Psoas muscle (tissue), 7 donors: ENCODE measurements at regions not wholly inside any gene's neighbourhood (a gene's known extent, or its start where the extent isn't known, plus 50 kb on each side); places are given as distances from the start of the nearest gene placed in this dataset.

Experiments
- ATAC-seq, 4 donors: fragments of 200-7000 bp; cut with Tn5 transposase; one replicate each; pipeline ENCODE4 v1.9.1; 2020; ENCODE audit warnings: moderate library complexity in 3 of 4, mild to moderate bottlenecking in 2 of 4
- DNase-seq, 2 donors: peaks; one replicate each; pipeline ENCODE4 v3.0.0-alpha.2; 2020
- H3K27ac ChIP-seq: fragments of 200-600 bp; one replicate; pipeline ENCODE4 v1.8.0; 2022
- H3K27me3 ChIP-seq, 3 donors: fragments of 200-600 bp in 1 of 3; one replicate each; pipeline versions ENCODE4 v1.6.1 to v1.8.0; 2013 to 2022; ENCODE audit warnings: low read length in 2 of 3, mild to moderate bottlenecking in 2 of 3, moderate library complexity in 1 of 3; ENCODE audit not compliant: insufficient read depth in 3 of 3
- H3K36me3 ChIP-seq, 2 donors: fragments of 200-600 bp in 1 of 2; one replicate each; pipeline versions ENCODE4 v1.6.1 to v1.8.0; 2013 to 2022; ENCODE audit warnings: low read depth in 1 of 2, mild to moderate bottlenecking in 1 of 2, moderate library complexity in 1 of 2; ENCODE audit not compliant: insufficient read depth in 1 of 2
- H3K4me1 ChIP-seq: fragments of 200-600 bp; one replicate; pipeline ENCODE4 v1.8.0; 2022
- H3K4me3 ChIP-seq: fragments of 200-600 bp; one replicate; pipeline ENCODE4 v1.8.0; 2022; ENCODE audit warnings: mild to moderate bottlenecking
- H3K9me3 ChIP-seq: fragments of 200-600 bp; one replicate; pipeline ENCODE4 v1.8.0; 2022
- CTCF ChIP-seq: fragments of 200-600 bp; IDR thresholded peaks from one replicate; pipeline ENCODE4 v1.8.0; 2022; ENCODE audit warnings: antibody characterized with exemption
- WGBS, 3 donors: extraction: QIAGEN DNeasy Blood & Tissue Kit; methylation state at CpG; one replicate each; pipeline versions ENCODE4 v1.1.6 to v1.1.7; 2013; 5-methylcytosine and 5-hydroxymethylcytosine counted together
- intact Hi-C, 2 donors: fragments of 100-400 bp; cut with DNase I; formaldehyde crosslinking; loops; one replicate each; pipeline versions ENCODE4 v1.11.0 to v1.14.2; 2022
- donor health status: healthy with polysubstance abuse.
- donor health status: DM: no; HTN: no; CAD: no; lungs with moderate emphysema.
- donor health status: Bipolar disorder and iron deficiency.
- donor health status: healthy.
- donor health status: DM: yes; HTN: yes; CAD: no.
- donor health status: DM: no; HTN: no; CAD: no.
- donor health status: DM: yes; HTN: yes; CAD: no.

GRCh38 chr5:169390265-169390664 lies 89.3 kb upstream of the SLIT3 start:
- H3K36me3 ChIP-seq = no peaks in the 10 kb centered on the region
- H3K27ac ChIP-seq = no peak overlapping the region
- H3K9me3 ChIP-seq = no peaks in the 10 kb centered on the region
- ATAC-seq (no peak), DNase-seq (no peak)
- no peaks in the 10 kb centered on the region for H3K27me3 ChIP-seq
- H3K4me1 ChIP-seq = no peaks in the 10 kb centered on the region
- no peak overlapping the region for H3K4me3 ChIP-seq
- intact Hi-C loops = no loop called here
- TF ChIP-seq CTCF = no peak

- H3K27ac ChIP-seq = no peak overlapping the region
- no peaks in the 10 kb centered on the region for H3K36me3 ChIP-seq
- no peak overlapping the region for H3K4me3 ChIP-seq
- H3K4me1 ChIP-seq = no peaks in the 10 kb centered on the region
- WGBS, 3 donors = 88 to 91% (median 89%) methylated on average over 6 of the region's 6 CpGs
- ATAC-seq = no peak
- intact Hi-C loops = no loop called here
- no peak for TF ChIP-seq CTCF
- H3K9me3 ChIP-seq = no peaks in the 10 kb centered on the region
- H3K27me3 ChIP-seq = no peaks in the 10 kb centered on the region
- DNase-seq = no peak
Measured at GRCh38 chr5:169389318-169389717, 88.4 kb upstream of the SLIT3 start.

- H3K27me3 ChIP-seq = no peaks in the 10 kb centered on the region
- H3K9me3 ChIP-seq = no peaks in the 10 kb centered on the region
- H3K36me3 ChIP-seq = no peaks in the 10 kb centered on the region
- no peak for TF ChIP-seq CTCF
- H3K4me3 ChIP-seq = no peak overlapping the region
- no peak overlapping the region for H3K27ac ChIP-seq
- no peaks in the 10 kb centered on the region for H3K4me1 ChIP-seq
- intact Hi-C loops = loop anchor here in 1 of 2 donors (2.0 kb wide), 1 partner anchor 21 kb away; no protein-coding TSS in a partner anchor
- ATAC-seq (no peak), DNase-seq (no peak)
Measured at GRCh38 chr5:169385636-169386035, 84.7 kb upstream of the SLIT3 start.

- no peak overlapping the region for H3K27ac ChIP-seq
- H3K36me3 ChIP-seq = no peaks in the 10 kb centered on the region
- no peak for TF ChIP-seq CTCF
- H3K4me1 ChIP-seq = no peaks in the 10 kb centered on the region
- H3K4me3 ChIP-seq = no peak overlapping the region
- no peaks in the 10 kb centered on the region for H3K9me3 ChIP-seq
- no peaks in the 10 kb centered on the region for H3K27me3 ChIP-seq
- 29 to 36% (median 36%) methylated on average over 5 of the region's 5 CpGs for WGBS, 3 donors
- ATAC-seq (no peak), DNase-seq (no peak)
- intact Hi-C loops = loop anchor here in 1 of 2 donors (2.0 kb wide), 1 partner anchor 20 kb away; no protein-coding TSS in a partner anchor
Measured at GRCh38 chr5:169384661-169385060, 83.7 kb upstream of the SLIT3 start.

GRCh38 chr5:169374761-169375160 lies 73.8 kb upstream of the SLIT3 start:
- Histone ChIP-seq H3K36me3 (no peaks in the 10 kb centered on the region), H3K4me3 (no peak overlapping the region), H3K27ac (no peak overlapping the region), H3K4me1 (no peaks in the 10 kb centered on the region), H3K9me3 (no peaks in the 10 kb centered on the region), H3K27me3 (no peaks in the 10 kb centered on the region)
- intact Hi-C loops = no loop called here
- TF ChIP-seq CTCF = no peak
- 16 to 21% (median 16%) methylated on average over 2 of the region's 2 CpGs for WGBS, 3 donors
- no peak for DNase-seq
- no peak for ATAC-seq
